ENCODE measurements at regions not wholly inside any gene's neighbourhood (a gene's known extent, or its start where the extent isn't known, plus 50 kb on each side); places are given as distances from the start of the nearest gene placed in this dataset.

- DNase-seq (no peak), ATAC-seq (ENCODE audit: insufficient read depth, low FRiP score) (no peak)
- H3K27ac ChIP-seq (ENCODE audit: low read depth in 1 of 2, low read length in 1 of 2) = no peak overlapping the region
- no peak overlapping the region for H3K4me3 ChIP-seq
- 80 to 84% methylated on average over 10 of the region's 10 CpGs for WGBS, 2 donors
- no peaks in the 10 kb centered on the region for H3K36me3 ChIP-seq (ENCODE audit: control insufficient read depth in 4 of 4, insufficient read depth in 4 of 4, low read length in 4 of 4)
- no peaks in the 10 kb centered on the region for H3K9me3 ChIP-seq (ENCODE audit: control insufficient read depth in 4 of 4, insufficient read depth in 3 of 4, low read length in 3 of 4)
- H3K9ac ChIP-seq (ENCODE audit: insufficient read depth in 1 of 2, low read length in 2 of 2) = no peak overlapping the region
- no peak for TF ChIP-seq CTCF (IDR thresholded peaks at IDR 0.05; ENCODE audit: control extremely low read depth, extremely low read depth)
- H3K4me1 ChIP-seq (ENCODE audit: control insufficient read depth in 5 of 5, insufficient read depth in 5 of 5, low read length in 5 of 5) = no peaks in the 10 kb centered on the region
- no peaks in the 10 kb centered on the region for H3K27me3 ChIP-seq (ENCODE audit: control insufficient read depth in 3 of 3, insufficient read depth in 3 of 3, low read length in 2 of 3)
Observed at GRCh38 chr1:55353707-55354620, 138.8 kb upstream of the USP24 start.

DNA sequence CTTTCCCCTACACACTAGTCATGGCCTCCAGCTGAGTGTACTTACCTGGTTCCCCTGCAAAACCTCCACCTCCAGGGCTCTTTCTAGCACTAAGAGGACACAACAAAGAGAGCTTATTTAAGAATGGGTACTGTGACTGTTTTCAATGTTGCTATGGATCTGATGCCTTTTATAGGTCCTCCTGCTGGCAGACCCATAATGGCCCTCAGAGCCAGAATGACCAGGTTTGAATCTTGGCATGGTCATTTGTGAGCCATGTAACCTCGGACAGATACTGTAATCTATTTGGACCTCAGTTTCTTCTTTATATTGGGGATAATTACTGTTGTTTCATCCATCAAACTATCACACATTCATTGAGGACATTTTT, 137.6 kb upstream of the USP24 start:
- Histone ChIP-seq H3K27ac (ENCODE audit: low read depth in 1 of 2, low read length in 1 of 2) (no peak overlapping the region), H3K27me3 (ENCODE audit: control insufficient read depth in 3 of 3, insufficient read depth in 3 of 3, low read length in 2 of 3) (no peaks in the 10 kb centered on the region), H3K9ac (ENCODE audit: insufficient read depth in 1 of 2, low read length in 2 of 2) (no peak overlapping the region), H3K4me1 (ENCODE audit: control insufficient read depth in 5 of 5, insufficient read depth in 5 of 5, low read length in 5 of 5) (peaks cover 0 to 5% (median 0%) of the 10 kb centered on the region in 5 donors), H3K4me3 (no peak overlapping the region), H3K36me3 (ENCODE audit: control insufficient read depth in 4 of 4, insufficient read depth in 4 of 4, low read length in 4 of 4) (no peaks in the 10 kb centered on the region), H3K9me3 (ENCODE audit: control insufficient read depth in 4 of 4, insufficient read depth in 3 of 4, low read length in 3 of 4) (no peaks in the 10 kb centered on the region)
- DNase-seq = no peak
- ATAC-seq (ENCODE audit: insufficient read depth, low FRiP score) = no peak
- 69 to 76% methylated on average over 1 of the region's 1 CpG for WGBS, 2 donors
- no peak for TF ChIP-seq CTCF (IDR thresholded peaks at IDR 0.05; ENCODE audit: control extremely low read depth, extremely low read depth)

- no peak overlapping the region for H3K9ac ChIP-seq (ENCODE audit: insufficient read depth in 1 of 2, low read length in 2 of 2)
- peaks cover 0 to 5% (median 0%) of the 10 kb centered on the region in 5 donors for H3K4me1 ChIP-seq (ENCODE audit: control insufficient read depth in 5 of 5, insufficient read depth in 5 of 5, low read length in 5 of 5)
- no peaks in the 10 kb centered on the region for H3K36me3 ChIP-seq (ENCODE audit: control insufficient read depth in 4 of 4, insufficient read depth in 4 of 4, low read length in 4 of 4)
- DNase-seq (no peak), ATAC-seq (ENCODE audit: insufficient read depth, low FRiP score) (no peak)
- no peak for TF ChIP-seq CTCF (IDR thresholded peaks at IDR 0.05; ENCODE audit: control extremely low read depth, extremely low read depth)
- WGBS, 2 donors = 82 to 90% methylated on average over 7 of the region's 7 CpGs
- H3K4me3 ChIP-seq = no peak overlapping the region
- H3K27ac ChIP-seq (ENCODE audit: low read depth in 1 of 2, low read length in 1 of 2) = no peak overlapping the region
- no peaks in the 10 kb centered on the region for H3K9me3 ChIP-seq (ENCODE audit: control insufficient read depth in 4 of 4, insufficient read depth in 3 of 4, low read length in 3 of 4)
- no peaks in the 10 kb centered on the region for H3K27me3 ChIP-seq (ENCODE audit: control insufficient read depth in 3 of 3, insufficient read depth in 3 of 3, low read length in 2 of 3)
Observed at GRCh38 chr1:55352080-55352810, 137.1 kb upstream of the USP24 start.
